ENCODE measurements at regions not wholly inside any gene's neighbourhood (a gene's known extent, or its start where the extent isn't known, plus 50 kb on each side); places are given as distances from the start of the nearest gene placed in this dataset.
"Not testable (repeated sequence)": the region's sequence is repeated elsewhere in the genome, so short reads cannot be mapped to it uniquely, and the experiment has no call there.

- TF ChIP-seq CTCF (IDR thresholded peaks at IDR 0.05); EP300 (IDR thresholded peaks at IDR 0.05; ENCODE audit: low read depth): not testable (repeated sequence)
These were observed 228.0 kb downstream of the CDRT15L2 start for GRCh38 chr17:20807566-20807965.

Data from transverse colon (tissue), 3 donors.